ENCODE measurements at regions not wholly inside any gene's neighbourhood (a gene's known extent, or its start where the extent isn't known, plus 50 kb on each side); places are given as distances from the start of the nearest gene placed in this dataset.

- DNase-seq (ENCODE audit: low read depth in 2 of 2), result no peak
Measured at GRCh38 chr16:77553130-77553529, 118.3 kb upstream of the ADAMTS18 start.

- no peak for DNase-seq (ENCODE audit: low read depth in 2 of 2)
Measured at GRCh38 chr16:77555126-77555525, 120.3 kb upstream of the ADAMTS18 start.

GRCh38 chr16:77555791-77556190, 121.0 kb upstream of the ADAMTS18 start:
- no peak for DNase-seq (ENCODE audit: low read depth in 2 of 2)

GRCh38 chr16:77556201-77556873, 121.5 kb upstream of the ADAMTS18 start:
- no peak for DNase-seq (ENCODE audit: low read depth in 2 of 2)

- no peak for DNase-seq (ENCODE audit: low read depth in 2 of 2)
Measured at GRCh38 chr16:77557385-77557784, 122.6 kb upstream of the ADAMTS18 start.

DNA sequence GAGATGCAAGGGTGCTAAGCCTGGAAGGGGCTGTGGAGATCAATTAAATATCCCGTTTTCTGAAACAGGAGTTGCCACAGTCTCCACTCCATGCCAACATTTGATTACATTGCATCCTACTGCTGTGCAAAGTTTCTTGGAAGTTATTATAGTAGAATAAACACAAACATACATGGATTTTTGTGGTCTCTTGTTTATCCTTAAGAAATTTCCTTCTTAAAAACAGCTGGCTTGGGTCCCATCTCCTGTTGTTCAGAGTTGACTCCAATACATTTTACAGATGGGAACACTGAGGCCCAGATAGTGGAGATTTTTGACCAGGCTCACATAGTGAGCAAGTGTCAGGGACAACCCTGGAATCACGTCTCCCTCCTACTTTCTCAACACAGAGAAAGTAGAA, 124.0 kb upstream of the ADAMTS18 start:
- no peak for DNase-seq (ENCODE audit: low read depth in 2 of 2)

- no peak for DNase-seq (ENCODE audit: low read depth in 2 of 2)
Measured at GRCh38 chr16:77562497-77562896, 127.7 kb upstream of the ADAMTS18 start.

GRCh38 chr16:77564791-77565390, 130.1 kb upstream of the ADAMTS18 start:
- no peak for DNase-seq (ENCODE audit: low read depth in 2 of 2)

DNA sequence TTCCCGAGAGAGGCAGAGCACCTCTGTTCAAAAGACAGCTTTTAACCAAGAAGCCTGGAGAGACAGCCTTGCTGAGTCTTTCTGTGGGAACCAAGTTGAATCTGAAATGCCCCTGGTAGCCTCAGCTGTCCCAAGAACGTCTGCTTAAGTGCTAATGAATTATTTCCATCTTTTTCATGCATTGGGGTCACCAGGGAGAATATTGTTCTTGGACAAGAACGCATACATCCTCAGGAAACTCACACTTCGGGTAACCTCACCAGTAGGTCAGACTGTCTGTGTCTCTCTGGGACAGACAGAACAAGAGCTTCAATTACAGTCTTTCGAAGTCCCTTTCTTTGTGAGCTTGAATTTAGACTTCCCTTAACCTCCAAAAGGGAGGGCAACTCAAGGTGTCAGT, 134.6 kb upstream of the ADAMTS18 start:
- no peak for DNase-seq (ENCODE audit: low read depth in 2 of 2)

GRCh38 chr16:77570574-77570973, 135.7 kb upstream of the ADAMTS18 start:
- DNase-seq (ENCODE audit: low read depth in 2 of 2), result no peak

DNA sequence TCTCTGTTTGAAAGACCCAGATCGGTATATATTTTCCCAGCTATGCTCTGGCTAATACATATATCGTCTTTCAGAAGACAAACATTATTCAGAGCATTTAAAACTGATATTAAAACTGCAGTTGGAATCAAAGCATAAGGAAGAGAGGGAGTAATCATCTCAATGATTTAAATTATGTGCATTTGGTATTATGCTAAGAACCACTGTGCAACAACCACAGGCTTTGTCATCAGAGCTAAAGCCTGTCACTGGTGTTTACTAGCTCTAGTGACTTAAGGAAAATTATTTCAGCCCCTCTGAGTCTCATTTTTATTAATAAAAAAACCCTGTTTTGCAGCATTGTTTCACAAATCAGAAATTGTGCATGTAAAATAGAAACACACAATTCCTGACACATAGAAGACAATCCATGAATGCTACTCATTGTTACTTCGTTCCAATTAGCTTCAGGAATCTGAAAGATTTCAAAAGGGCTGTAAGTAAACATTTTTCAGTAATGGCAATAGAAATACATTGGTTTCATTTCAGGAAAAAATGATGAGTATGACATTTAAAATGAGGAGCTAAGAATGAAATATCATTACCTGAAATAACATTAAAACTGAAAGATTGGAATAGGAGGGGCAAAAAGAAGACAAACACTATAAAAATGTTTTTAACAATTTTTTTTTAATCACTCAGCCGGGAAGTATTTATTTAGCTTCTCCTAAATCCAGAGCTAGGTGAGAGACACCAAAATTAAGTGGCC, 136.5 kb upstream of the ADAMTS18 start:
- DNase-seq (ENCODE audit: low read depth in 2 of 2), result no peak

DNA sequence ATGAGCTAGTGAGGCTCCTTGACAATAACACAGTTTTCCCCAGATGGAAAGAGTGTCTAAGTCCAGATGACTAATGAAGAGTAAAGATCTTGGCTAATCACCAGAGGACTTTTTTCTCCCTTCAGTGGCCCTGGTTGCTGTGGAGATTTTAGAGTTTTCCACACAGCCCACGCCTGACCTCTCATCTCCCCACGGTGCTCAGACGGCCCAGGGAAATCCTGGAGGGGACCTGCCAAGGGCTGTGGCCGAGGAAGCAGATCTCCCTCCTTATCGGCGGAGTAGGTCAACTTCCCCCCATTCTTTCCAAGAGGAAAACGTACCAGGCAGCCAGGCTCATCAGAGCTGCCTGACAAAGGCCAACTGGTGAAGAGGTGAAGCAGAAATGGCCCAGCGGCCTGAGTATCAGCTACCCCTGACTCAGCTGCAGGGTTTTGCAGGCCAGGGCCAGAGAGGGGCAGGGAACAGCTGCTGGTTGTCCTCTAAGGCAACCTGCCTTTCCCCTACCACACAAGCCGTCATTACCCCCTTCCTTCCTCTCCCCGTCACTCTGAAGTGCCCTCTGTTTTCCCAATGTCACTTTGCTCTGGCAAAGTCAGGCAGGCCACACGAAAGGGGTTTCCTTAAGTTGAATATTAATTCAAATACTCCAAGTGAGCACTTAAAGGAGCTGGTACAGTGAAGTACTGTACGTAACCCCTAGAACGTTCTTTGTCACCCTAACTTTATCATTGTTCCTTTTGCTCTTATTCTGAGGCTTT, 140.2 kb upstream of the ADAMTS18 start:
- no peak for DNase-seq (ENCODE audit: low read depth in 2 of 2)

DNA sequence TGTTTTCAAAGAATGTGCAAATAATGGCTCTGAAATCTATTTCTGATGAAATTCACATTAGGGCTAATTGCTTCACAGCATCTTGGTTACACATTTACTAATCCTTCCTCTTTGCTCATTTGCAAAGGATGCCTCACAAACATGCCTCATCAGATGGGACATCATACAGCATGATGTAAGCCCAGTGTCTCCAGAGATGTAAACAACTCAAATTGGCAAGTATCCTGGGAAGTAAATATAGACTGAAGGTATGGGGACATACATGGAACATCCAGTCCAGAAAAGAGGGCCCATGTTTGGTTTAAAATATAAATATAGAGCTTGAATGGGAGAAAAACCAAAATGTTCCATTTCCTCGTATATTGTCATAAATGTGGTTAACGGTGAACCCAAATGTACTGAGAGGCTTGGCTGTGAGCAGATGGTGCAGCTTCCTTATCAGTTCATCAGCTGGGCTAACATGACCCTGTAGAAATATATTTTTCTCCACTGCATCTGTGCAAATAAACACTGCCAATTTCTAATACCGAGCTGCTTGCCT, 142.9 kb upstream of the NUDT7 start:
- DNase-seq (ENCODE audit: low read depth in 2 of 2), result no peak

DNA sequence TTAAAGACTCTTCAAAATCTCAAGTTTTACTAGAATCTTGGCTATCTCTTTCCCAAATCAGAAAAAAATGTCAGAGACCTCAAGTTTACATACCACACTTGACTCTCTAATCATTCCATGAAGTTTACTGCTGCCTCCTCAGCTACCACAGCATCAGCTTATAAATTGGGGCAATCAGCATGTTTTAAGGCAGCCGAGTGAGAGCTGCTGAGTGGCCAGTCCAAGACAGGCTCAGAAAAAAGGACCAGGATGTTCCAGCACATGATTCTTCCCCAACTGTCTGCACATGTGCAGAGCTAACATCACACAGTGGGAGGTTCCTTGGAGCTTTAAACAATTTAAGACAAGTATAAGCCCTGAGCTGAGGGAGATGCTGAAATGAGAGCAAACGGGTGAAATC, 140.6 kb upstream of the NUDT7 start:
- DNase-seq (ENCODE audit: low read depth in 2 of 2), result no peak

DNA sequence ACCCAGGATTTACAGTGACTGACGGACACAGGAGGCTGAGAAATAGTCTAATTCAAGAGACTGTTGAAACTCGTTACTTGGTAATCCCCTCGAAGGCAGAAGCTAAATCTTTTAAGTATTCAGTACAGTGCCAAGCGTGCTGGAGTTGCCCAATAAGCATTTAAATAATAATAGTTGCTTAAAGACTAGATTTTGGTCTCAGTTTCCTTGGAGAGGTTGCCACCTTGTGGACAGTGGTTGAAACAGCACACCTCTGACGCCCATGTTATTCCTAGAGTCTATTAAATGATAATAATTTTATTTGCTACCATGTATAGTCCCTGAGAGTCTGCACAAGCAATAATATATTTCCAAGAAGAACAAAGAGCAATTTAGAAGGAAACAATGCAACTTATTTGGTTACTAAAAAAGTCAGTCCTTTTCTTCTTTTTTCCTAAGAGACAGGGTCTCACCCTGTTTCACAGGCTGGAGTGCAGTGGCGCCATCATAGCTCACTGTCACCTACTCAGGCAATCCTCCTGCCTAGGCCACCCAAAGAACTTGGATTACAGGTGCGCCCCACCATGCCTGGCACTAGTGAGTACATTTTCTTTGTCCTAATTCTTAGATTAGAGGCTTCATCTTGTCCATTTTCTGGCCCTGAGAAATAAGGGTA, 138.0 kb upstream of the NUDT7 start:
- peak in 1 of 2 donors; percentile 1 for DNase-seq (ENCODE audit: low read depth in 2 of 2)

GRCh38 chr16:77585379-77586251, 136.7 kb upstream of the NUDT7 start:
- no peak for DNase-seq (ENCODE audit: low read depth in 2 of 2)

- DNase-seq (ENCODE audit: low read depth in 2 of 2), result no peak
Measured at GRCh38 chr16:77588389-77588788, 133.9 kb upstream of the NUDT7 start.

- DNase-seq (ENCODE audit: low read depth in 2 of 2), result no peak
Measured at GRCh38 chr16:77589071-77589765, 133.1 kb upstream of the NUDT7 start.

GRCh38 chr16:77590707-77591106, 131.6 kb upstream of the NUDT7 start:
- no peak for DNase-seq (ENCODE audit: low read depth in 2 of 2)

GRCh38 chr16:77591347-77591746, 131.0 kb upstream of the NUDT7 start:
- DNase-seq (ENCODE audit: low read depth in 2 of 2), result no peak

Measured in stimulated activated CD8-positive, alpha-beta memory T cell treated with anti-CD3 and anti-CD28 coated beads, Interleukin-15, amount 100 ng/mL, for 4 hours (primary cell).